ENCODE measurements at regions not wholly inside any gene's neighbourhood (a gene's known extent, or its start where the extent isn't known, plus 50 kb on each side); places are given as distances from the start of the nearest gene placed in this dataset.

DNA sequence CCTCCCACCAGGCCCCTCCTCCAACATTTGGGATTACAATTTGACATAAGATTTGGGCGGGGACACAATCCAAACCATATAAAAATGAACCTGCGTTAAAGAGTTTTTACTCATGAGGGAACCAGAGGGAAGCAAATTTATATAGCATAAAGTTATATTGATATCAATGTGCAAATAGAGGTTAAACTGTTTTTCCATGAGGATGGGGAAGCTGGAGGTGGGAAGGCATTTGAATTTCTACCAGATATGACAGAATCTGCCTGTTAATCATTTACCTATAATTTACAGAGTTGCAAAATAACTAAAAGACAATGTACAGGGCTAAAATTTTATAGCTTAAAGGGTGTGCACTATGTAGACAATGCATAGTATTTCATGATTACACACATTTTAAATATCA, 322.0 kb upstream of the FKBP1C start:
- WGBS (ENCODE audit: low lambda C conversion rate): 45% methylated on average over 2 of the region's 2 CpGs
- TF ChIP-seq FOXM1 (IDR thresholded peaks at IDR 0.05; ENCODE audit: low read depth): no peak
- TF ChIP-seq CHD2 (IDR thresholded peaks at IDR 0.05; ENCODE audit: low read length, partially characterized antibody): no peak
- no peak for TF ChIP-seq RFX5 (IDR thresholded peaks at IDR 0.05; ENCODE audit: low read length)
- no peak for TF ChIP-seq POLR2AphosphoS5 (IDR thresholded peaks at IDR 0.05; ENCODE audit: low read depth, low read length)
- TF ChIP-seq, protein P1, sequence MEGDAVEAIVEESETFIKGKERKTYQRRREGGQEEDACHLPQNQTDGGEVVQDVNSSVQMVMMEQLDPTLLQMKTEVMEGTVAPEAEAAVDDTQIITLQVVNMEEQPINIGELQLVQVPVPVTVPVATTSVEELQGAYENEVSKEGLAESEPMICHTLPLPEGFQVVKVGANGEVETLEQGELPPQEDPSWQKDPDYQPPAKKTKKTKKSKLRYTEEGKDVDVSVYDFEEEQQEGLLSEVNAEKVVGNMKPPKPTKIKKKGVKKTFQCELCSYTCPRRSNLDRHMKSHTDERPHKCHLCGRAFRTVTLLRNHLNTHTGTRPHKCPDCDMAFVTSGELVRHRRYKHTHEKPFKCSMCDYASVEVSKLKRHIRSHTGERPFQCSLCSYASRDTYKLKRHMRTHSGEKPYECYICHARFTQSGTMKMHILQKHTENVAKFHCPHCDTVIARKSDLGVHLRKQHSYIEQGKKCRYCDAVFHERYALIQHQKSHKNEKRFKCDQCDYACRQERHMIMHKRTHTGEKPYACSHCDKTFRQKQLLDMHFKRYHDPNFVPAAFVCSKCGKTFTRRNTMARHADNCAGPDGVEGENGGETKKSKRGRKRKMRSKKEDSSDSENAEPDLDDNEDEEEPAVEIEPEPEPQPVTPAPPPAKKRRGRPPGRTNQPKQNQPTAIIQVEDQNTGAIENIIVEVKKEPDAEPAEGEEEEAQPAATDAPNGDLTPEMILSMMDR (IDR thresholded peaks at IDR 0.05): no peak
- no peak for TF ChIP-seq NRF1 (IDR thresholded peaks at IDR 0.05; ENCODE audit: low read depth, low read length)
- no peak for TF ChIP-seq FOSL2 (IDR thresholded peaks at IDR 0.05; ENCODE audit: borderline replicate concordance, low read depth)
- no peak for TF ChIP-seq RAD21 (IDR thresholded peaks at IDR 0.05; ENCODE audit: low read length)
- TF ChIP-seq, protein P2, sequence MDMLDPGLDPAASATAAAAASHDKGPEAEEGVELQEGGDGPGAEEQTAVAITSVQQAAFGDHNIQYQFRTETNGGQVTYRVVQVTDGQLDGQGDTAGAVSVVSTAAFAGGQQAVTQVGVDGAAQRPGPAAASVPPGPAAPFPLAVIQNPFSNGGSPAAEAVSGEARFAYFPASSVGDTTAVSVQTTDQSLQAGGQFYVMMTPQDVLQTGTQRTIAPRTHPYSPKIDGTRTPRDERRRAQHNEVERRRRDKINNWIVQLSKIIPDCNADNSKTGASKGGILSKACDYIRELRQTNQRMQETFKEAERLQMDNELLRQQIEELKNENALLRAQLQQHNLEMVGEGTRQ (IDR thresholded peaks at IDR 0.05; ENCODE audit: borderline replicate concordance, low read depth, low read length): no peak
- TF ChIP-seq, protein P3, sequence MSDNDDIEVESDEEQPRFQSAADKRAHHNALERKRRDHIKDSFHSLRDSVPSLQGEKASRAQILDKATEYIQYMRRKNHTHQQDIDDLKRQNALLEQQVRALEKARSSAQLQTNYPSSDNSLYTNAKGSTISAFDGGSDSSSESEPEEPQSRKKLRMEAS (IDR thresholded peaks at IDR 0.05; ENCODE audit: low read depth): no peak
- TF ChIP-seq, protein P4, sequence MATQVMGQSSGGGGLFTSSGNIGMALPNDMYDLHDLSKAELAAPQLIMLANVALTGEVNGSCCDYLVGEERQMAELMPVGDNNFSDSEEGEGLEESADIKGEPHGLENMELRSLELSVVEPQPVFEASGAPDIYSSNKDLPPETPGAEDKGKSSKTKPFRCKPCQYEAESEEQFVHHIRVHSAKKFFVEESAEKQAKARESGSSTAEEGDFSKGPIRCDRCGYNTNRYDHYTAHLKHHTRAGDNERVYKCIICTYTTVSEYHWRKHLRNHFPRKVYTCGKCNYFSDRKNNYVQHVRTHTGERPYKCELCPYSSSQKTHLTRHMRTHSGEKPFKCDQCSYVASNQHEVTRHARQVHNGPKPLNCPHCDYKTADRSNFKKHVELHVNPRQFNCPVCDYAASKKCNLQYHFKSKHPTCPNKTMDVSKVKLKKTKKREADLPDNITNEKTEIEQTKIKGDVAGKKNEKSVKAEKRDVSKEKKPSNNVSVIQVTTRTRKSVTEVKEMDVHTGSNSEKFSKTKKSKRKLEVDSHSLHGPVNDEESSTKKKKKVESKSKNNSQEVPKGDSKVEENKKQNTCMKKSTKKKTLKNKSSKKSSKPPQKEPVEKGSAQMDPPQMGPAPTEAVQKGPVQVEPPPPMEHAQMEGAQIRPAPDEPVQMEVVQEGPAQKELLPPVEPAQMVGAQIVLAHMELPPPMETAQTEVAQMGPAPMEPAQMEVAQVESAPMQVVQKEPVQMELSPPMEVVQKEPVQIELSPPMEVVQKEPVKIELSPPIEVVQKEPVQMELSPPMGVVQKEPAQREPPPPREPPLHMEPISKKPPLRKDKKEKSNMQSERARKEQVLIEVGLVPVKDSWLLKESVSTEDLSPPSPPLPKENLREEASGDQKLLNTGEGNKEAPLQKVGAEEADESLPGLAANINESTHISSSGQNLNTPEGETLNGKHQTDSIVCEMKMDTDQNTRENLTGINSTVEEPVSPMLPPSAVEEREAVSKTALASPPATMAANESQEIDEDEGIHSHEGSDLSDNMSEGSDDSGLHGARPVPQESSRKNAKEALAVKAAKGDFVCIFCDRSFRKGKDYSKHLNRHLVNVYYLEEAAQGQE (IDR thresholded peaks at IDR 0.05; ENCODE audit: low read depth, low read length): no peak
- TF ChIP-seq NFIC (IDR thresholded peaks at IDR 0.05; ENCODE audit: borderline replicate concordance): no peak
- no peak for TF ChIP-seq RCOR1 (IDR thresholded peaks at IDR 0.05; ENCODE audit: low read length)
- no peak for TF ChIP-seq SIN3A (IDR thresholded peaks at IDR 0.05; ENCODE audit: borderline replicate concordance, low read depth, low read length)
- no peak for TF ChIP-seq GABPA (IDR thresholded peaks at IDR 0.05; ENCODE audit: low read depth)
- TF ChIP-seq FOXJ3 (CRISPR knock-in tag; IDR thresholded peaks at IDR 0.05): no peak
- TF ChIP-seq RXRA (IDR thresholded peaks at IDR 0.05; ENCODE audit: borderline replicate concordance, low read depth): no peak
- no peak for TF ChIP-seq YY1 (IDR thresholded peaks at IDR 0.05; ENCODE audit: low read depth)
- TF ChIP-seq SMC3 (IDR thresholded peaks at IDR 0.05; ENCODE audit: low read depth, low read length): no peak
- Histone ChIP-seq H3K27ac (ENCODE audit: low read depth in 2 of 2, low read length in 1 of 2) (no peak overlapping the region), H3K4me1 (ENCODE audit: control insufficient read depth in 1 of 2, insufficient read depth in 2 of 2, low read depth in 1 of 2, low read length in 1 of 2) (no peaks in the 10 kb centered on the region), H3K79me2 (ENCODE audit: insufficient read depth) (no peaks in the 10 kb centered on the region), H3K27me3 (ENCODE audit: insufficient read depth) (no peaks in the 10 kb centered on the region), H3K4me2 (no peak overlapping the region), H2AFZ (ENCODE audit: low read depth) (no peak overlapping the region), H4K20me1 (ENCODE audit: insufficient read depth) (no peaks in the 10 kb centered on the region), H3F3A (replicated peaks; ENCODE audit: insufficient read depth) (no peaks in the 10 kb centered on the region), H3K36me3 (replicated peaks in 1 of 2; ENCODE audit: control insufficient read depth in 1 of 2, insufficient read depth in 2 of 2, low read length in 1 of 2) (no peaks in the 10 kb centered on the region), H3K9me3 (no peaks in the 10 kb centered on the region), H3K4me3 (ENCODE audit: low read depth in 2 of 2, low read length in 1 of 2) (no peak overlapping the region), H3K9me2 (no peaks in the 10 kb centered on the region), H3K9ac (no peak overlapping the region)
- ChIA-PET CTCF (no interaction called here), POLR2A (no interaction called here)
- no peak for DNase-seq

Measured in SK-N-SH (cell line).